HG03097 (cell line): ENCODE measurements at regions not wholly inside any gene's neighbourhood (a gene's known extent, or its start where the extent isn't known, plus 50 kb on each side); places are given as distances from the start of the nearest gene placed in this dataset.

Experiments
- ATAC-seq: cut with Tn5 transposase; IDR thresholded peaks from one replicate; pipeline ENCODE4 v1.9.1; 2021; ENCODE audit not compliant: unreplicated experiment, low FRiP score

- no peak for ATAC-seq
These were observed 439.6 kb upstream of the NMUR2 start for GRCh38 chr5:152844713-152845112.

GRCh38 chr5:152853361-152853760, 448.3 kb upstream of the NMUR2 start:
- no peak for ATAC-seq

GRCh38 chr5:152855441-152855840, 450.4 kb upstream of the NMUR2 start:
- no peak for ATAC-seq

GRCh38 chr5:152861231-152861630, 456.2 kb upstream of the NMUR2 start:
- ATAC-seq, result no peak

- ATAC-seq, result no peak
These were observed 459.4 kb upstream of the NMUR2 start for GRCh38 chr5:152864447-152864846.

- ATAC-seq, result no peak
These were observed 459.9 kb upstream of the NMUR2 start for GRCh38 chr5:152864991-152865390.

GRCh38 chr5:152869971-152870370, 464.9 kb upstream of the NMUR2 start:
- ATAC-seq, result no peak

GRCh38 chr5:152882621-152883020, 477.5 kb upstream of the NMUR2 start:
- ATAC-seq, result no peak

- ATAC-seq, result no peak
These were observed 478.1 kb upstream of the NMUR2 start for GRCh38 chr5:152883066-152883775.

- ATAC-seq, result no peak
These were observed 478.9 kb upstream of the NMUR2 start for GRCh38 chr5:152884006-152884405.

- ATAC-seq, result no peak
These were observed 495.3 kb upstream of the NMUR2 start for GRCh38 chr5:152900332-152900731.

- ATAC-seq, result no peak
These were observed 496.7 kb upstream of the NMUR2 start for GRCh38 chr5:152901754-152902153.

- ATAC-seq, result no peak
These were observed 500.2 kb upstream of the NMUR2 start for GRCh38 chr5:152905286-152905685.

- no peak for ATAC-seq
These were observed 502.6 kb upstream of the NMUR2 start for GRCh38 chr5:152907488-152908245.

- ATAC-seq, result no peak
These were observed 507.8 kb upstream of the NMUR2 start for GRCh38 chr5:152912924-152913323.

GRCh38 chr5:152932621-152933020, 527.5 kb upstream of the NMUR2 start:
- ATAC-seq, result no peak

GRCh38 chr5:152933056-152933455, 528.0 kb upstream of the NMUR2 start:
- ATAC-seq, result no peak

GRCh38 chr5:152938630-152939029, 533.6 kb upstream of the NMUR2 start:
- ATAC-seq, result no peak

GRCh38 chr5:152942633-152943336, 537.7 kb upstream of the NMUR2 start:
- ATAC-seq, result no peak

GRCh38 chr5:152953788-152954483, 536.5 kb upstream of the GRIA1 start:
- no peak for ATAC-seq
